A549 (cell line): ENCODE measurements at regions not wholly inside any gene's neighbourhood (a gene's known extent, or its start where the extent isn't known, plus 50 kb on each side); places are given as distances from the start of the nearest gene placed in this dataset.
"Not testable (repeated sequence)": the region's sequence is repeated elsewhere in the genome, so short reads cannot be mapped to it uniquely, and the experiment has no call there.

Source experiments
- CHD4 ChIP-seq: fragments of 200-600 bp; sonication (generic); IDR thresholded peaks from 2 replicates; pipeline ENCODE4 v1.6.1; 2016; ENCODE audit warnings: antibody characterized with exemption, mild to moderate bottlenecking, borderline replicate concordance
- EP300 ChIP-seq, 2 experiments: fragments of >200 bp; sonication (Bioruptor Twin); formaldehyde crosslinking; IDR thresholded peaks; 2 replicates in 1 of 2; 3 replicates in 1 of 2; pipeline ENCODE4 v1.6.1; 2016 to 2017
- TF ChIP-seq, protein P1 (sequence below): fragments of >200 bp; sonication (Bioruptor Twin); formaldehyde crosslinking; IDR thresholded peaks from 3 replicates; pipeline ENCODE4 v1.5.1; 2016

DNA sequence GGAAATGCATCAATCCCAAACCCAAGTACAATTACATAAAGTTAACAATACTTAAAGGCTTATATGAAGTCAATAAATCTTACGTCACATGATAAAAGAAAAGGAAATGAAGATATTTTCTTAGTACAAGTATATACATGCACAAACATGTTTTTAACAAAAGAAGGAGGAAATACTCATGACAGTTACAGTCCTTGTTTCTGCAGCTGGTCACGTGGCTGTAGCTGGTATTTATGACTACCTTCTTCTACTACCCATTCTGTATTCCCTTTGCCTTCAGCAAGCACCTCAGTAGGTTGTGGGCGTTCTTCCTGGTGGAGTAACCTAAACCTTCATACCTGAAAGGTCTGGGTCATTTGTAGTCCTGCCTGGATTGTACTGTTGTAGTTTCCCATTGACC lies 514.9 kb downstream of the MFSD1 start:
- TF ChIP-seq, protein P1, sequence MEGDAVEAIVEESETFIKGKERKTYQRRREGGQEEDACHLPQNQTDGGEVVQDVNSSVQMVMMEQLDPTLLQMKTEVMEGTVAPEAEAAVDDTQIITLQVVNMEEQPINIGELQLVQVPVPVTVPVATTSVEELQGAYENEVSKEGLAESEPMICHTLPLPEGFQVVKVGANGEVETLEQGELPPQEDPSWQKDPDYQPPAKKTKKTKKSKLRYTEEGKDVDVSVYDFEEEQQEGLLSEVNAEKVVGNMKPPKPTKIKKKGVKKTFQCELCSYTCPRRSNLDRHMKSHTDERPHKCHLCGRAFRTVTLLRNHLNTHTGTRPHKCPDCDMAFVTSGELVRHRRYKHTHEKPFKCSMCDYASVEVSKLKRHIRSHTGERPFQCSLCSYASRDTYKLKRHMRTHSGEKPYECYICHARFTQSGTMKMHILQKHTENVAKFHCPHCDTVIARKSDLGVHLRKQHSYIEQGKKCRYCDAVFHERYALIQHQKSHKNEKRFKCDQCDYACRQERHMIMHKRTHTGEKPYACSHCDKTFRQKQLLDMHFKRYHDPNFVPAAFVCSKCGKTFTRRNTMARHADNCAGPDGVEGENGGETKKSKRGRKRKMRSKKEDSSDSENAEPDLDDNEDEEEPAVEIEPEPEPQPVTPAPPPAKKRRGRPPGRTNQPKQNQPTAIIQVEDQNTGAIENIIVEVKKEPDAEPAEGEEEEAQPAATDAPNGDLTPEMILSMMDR, result not testable (repeated sequence)
- not testable (repeated sequence) for TF ChIP-seq EP300 (IDR thresholded peaks at IDR 0.05); CHD4
